ENCODE measurements at regions not wholly inside any gene's neighbourhood (a gene's known extent, or its start where the extent isn't known, plus 50 kb on each side); places are given as distances from the start of the nearest gene placed in this dataset.

GRCh38 chrX:87337267-87337666 is 180.3 kb upstream of the KLHL4 start:
- Histone ChIP-seq H3K4me2 (no peak overlapping the region), H4K20me1 (ENCODE audit: insufficient read depth) (no peaks in the 10 kb centered on the region), H3K9me3 (no peaks in the 10 kb centered on the region), H3K27ac (ENCODE audit: low read depth in 2 of 2, low read length in 1 of 2) (no peak overlapping the region), H3K27me3 (ENCODE audit: insufficient read depth) (no peaks in the 10 kb centered on the region), H3F3A (replicated peaks; ENCODE audit: insufficient read depth) (no peaks in the 10 kb centered on the region), H3K79me2 (ENCODE audit: insufficient read depth) (no peaks in the 10 kb centered on the region), H3K4me1 (ENCODE audit: control insufficient read depth in 1 of 2, insufficient read depth in 2 of 2, low read depth in 1 of 2, low read length in 1 of 2) (no peaks in the 10 kb centered on the region), H2AFZ (ENCODE audit: low read depth) (no peak overlapping the region), H3K9ac (no peak overlapping the region), H3K4me3 (ENCODE audit: low read depth in 2 of 2, low read length in 1 of 2) (no peak overlapping the region), H3K36me3 (replicated peaks in 1 of 2; ENCODE audit: control insufficient read depth in 1 of 2, insufficient read depth in 2 of 2, low read length in 1 of 2) (no peaks in the 10 kb centered on the region), H3K9me2 (no peaks in the 10 kb centered on the region)
- 0% methylated on average over 1 of the region's 1 CpG for WGBS (ENCODE audit: low lambda C conversion rate)
- ChIA-PET POLR2A (no interaction called here), CTCF (no interaction called here)
- TF ChIP-seq CTCF (IDR thresholded peaks at IDR 0.05) (peak; percentile 30; the same call in 1 of the 2 replicates), YY1 (IDR thresholded peaks at IDR 0.05; ENCODE audit: low read depth) (no peak), GATA2 (CRISPR knock-in tag; IDR thresholded peaks at IDR 0.05) (no peak), TAF1 (IDR thresholded peaks at IDR 0.05; ENCODE audit: borderline replicate concordance, low read depth, low read length) (no peak), NFIC (IDR thresholded peaks at IDR 0.05; ENCODE audit: borderline replicate concordance) (no peak), MEF2A (IDR thresholded peaks at IDR 0.05; ENCODE audit: borderline replicate concordance, low read depth) (no peak), USF1 (IDR thresholded peaks at IDR 0.05; ENCODE audit: borderline replicate concordance, low read depth) (no peak)
- no peak for DNase-seq

- H3K4me1 ChIP-seq (ENCODE audit: control insufficient read depth in 1 of 2, insufficient read depth in 2 of 2, low read depth in 1 of 2, low read length in 1 of 2): no peaks in the 10 kb centered on the region
- no peak overlapping the region for H3K9ac ChIP-seq
- no peaks in the 10 kb centered on the region for H3K9me3 ChIP-seq
- H3K27me3 ChIP-seq (ENCODE audit: insufficient read depth): no peaks in the 10 kb centered on the region
- H3K27ac ChIP-seq (ENCODE audit: low read depth in 2 of 2, low read length in 1 of 2): no peak overlapping the region
- no peak for DNase-seq
- POLR2A ChIA-PET: no interaction called here
- CTCF ChIA-PET: interaction anchor here (1.0 to 1.6 kb wide), 3 partner anchors 10 to 14 kb away, joined by 3 to 5 read pairs (median 4); no protein-coding TSS in a partner anchor
- H3K4me3 ChIP-seq (ENCODE audit: low read depth in 2 of 2, low read length in 1 of 2): no peak overlapping the region
- H3K36me3 ChIP-seq (replicated peaks in 1 of 2; ENCODE audit: control insufficient read depth in 1 of 2, insufficient read depth in 2 of 2, low read length in 1 of 2): no peaks in the 10 kb centered on the region
- TF ChIP-seq RAD21 (IDR thresholded peaks at IDR 0.05; ENCODE audit: low read length) (peak; percentile 28; the same call in 1 of the 2 replicates), SIN3A (IDR thresholded peaks at IDR 0.05; ENCODE audit: borderline replicate concordance, low read depth, low read length) (no peak), CTCF (IDR thresholded peaks at IDR 0.05) (peak; percentile 56), PBX3 (IDR thresholded peaks at IDR 0.05) (no peak), YY1 (IDR thresholded peaks at IDR 0.05; ENCODE audit: low read depth) (no peak), MXI1 (IDR thresholded peaks at IDR 0.05; ENCODE audit: low read depth, low read length) (no peak), MAX (IDR thresholded peaks at IDR 0.05; ENCODE audit: low read depth) (no peak)
- H3K4me2 ChIP-seq: no peak overlapping the region
- H4K20me1 ChIP-seq (ENCODE audit: insufficient read depth): no peaks in the 10 kb centered on the region
- no peaks in the 10 kb centered on the region for H3F3A ChIP-seq (replicated peaks; ENCODE audit: insufficient read depth)
- H2AFZ ChIP-seq (ENCODE audit: low read depth): no peak overlapping the region
- no peaks in the 10 kb centered on the region for H3K79me2 ChIP-seq (ENCODE audit: insufficient read depth)
- H3K9me2 ChIP-seq: no peaks in the 10 kb centered on the region
These were observed 179.1 kb upstream of the KLHL4 start for GRCh38 chrX:87338510-87338909.
